ENCODE measurements at regions not wholly inside any gene's neighbourhood (a gene's known extent, or its start where the extent isn't known, plus 50 kb on each side); places are given as distances from the start of the nearest gene placed in this dataset.

DNA sequence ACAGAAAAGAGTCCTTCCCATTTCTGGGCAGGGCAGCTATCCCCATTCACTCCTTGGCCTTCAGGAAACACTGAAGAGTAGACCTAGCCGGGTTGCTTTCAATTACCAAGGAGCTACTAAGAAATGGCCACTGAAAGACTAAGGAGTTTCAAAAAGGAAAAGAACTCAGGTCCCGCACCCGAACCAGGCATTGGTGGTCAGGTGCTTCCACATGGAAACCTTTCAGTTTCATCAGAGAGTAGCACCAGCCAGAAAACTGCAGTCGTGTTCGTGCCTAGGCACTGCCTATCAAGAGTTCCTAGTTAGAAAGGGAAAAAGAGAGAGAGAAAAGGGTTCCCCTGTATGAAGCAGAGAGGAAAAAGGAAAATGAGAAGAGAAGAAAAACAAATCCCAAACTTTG is 237.9 kb downstream of the KLHL4 start:
- Histone ChIP-seq H3K9me2 (ENCODE audit: insufficient read depth, low read length) (no peaks in the 10 kb centered on the region), H2AFZ (ENCODE audit: low read length) (no peak overlapping the region), H3K36me3 (ENCODE audit: insufficient read depth, low read length) (no peaks in the 10 kb centered on the region), H3K4me3 (ENCODE audit: low read depth, low read length, poor library complexity, severe bottlenecking) (no peak overlapping the region), H3K79me2 (ENCODE audit: insufficient read depth, low read depth, low read length) (no peaks in the 10 kb centered on the region), H3K4me2 (ENCODE audit: low read length) (no peak overlapping the region), H3K4me1 (ENCODE audit: insufficient read depth, low read length, poor library complexity, severe bottlenecking) (no peaks in the 10 kb centered on the region), H3K27ac (ENCODE audit: low read depth, low read length, poor library complexity, severe bottlenecking) (no peak overlapping the region), H4K20me1 (ENCODE audit: insufficient read depth, low read length) (no peaks in the 10 kb centered on the region), H3K9me3 (ENCODE audit: low read length) (no peaks in the 10 kb centered on the region)
- intact Hi-C loops (cut with micrococcal nuclease; ENCODE audit: unreplicated experiment) = no loop called here
- ChIA-PET CTCF (ENCODE audit: unreplicated experiment) (no interaction called here), POLR2A (no interaction called here)
- TF ChIP-seq, protein P1, sequence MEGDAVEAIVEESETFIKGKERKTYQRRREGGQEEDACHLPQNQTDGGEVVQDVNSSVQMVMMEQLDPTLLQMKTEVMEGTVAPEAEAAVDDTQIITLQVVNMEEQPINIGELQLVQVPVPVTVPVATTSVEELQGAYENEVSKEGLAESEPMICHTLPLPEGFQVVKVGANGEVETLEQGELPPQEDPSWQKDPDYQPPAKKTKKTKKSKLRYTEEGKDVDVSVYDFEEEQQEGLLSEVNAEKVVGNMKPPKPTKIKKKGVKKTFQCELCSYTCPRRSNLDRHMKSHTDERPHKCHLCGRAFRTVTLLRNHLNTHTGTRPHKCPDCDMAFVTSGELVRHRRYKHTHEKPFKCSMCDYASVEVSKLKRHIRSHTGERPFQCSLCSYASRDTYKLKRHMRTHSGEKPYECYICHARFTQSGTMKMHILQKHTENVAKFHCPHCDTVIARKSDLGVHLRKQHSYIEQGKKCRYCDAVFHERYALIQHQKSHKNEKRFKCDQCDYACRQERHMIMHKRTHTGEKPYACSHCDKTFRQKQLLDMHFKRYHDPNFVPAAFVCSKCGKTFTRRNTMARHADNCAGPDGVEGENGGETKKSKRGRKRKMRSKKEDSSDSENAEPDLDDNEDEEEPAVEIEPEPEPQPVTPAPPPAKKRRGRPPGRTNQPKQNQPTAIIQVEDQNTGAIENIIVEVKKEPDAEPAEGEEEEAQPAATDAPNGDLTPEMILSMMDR (conservative IDR thresholded peaks at IDR 0.05; ENCODE audit: low read length) = no peak
- TF ChIP-seq EZH2phosphoT487 (IDR thresholded peaks at IDR 0.05; ENCODE audit: borderline replicate concordance, low read depth, low read length) = no peak
- BruUV-seq (replicated peaks) = no TSS peak
- no peak for DNase-seq (ENCODE audit: low spot score)

DNA sequence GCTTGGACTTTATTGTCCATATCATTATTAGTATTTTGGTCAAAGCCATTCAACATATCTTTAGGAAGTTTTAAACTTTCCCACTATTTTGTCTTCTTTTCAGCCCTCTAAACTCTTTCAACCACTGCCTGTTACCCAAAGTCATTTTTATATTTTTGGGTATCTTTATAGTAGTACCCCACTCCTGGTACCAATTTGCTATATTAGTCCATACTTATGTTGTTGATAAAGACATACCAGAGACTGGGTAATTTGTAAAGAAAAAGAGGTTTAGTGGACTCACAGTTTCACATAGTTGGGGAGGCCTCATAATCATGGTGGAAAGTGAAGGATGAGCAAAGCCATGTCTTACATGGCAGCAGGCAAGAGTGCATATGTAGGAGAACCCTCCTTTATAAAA is 271.4 kb downstream of the KLHL4 start:
- Histone ChIP-seq H2AFZ (ENCODE audit: low read length) (no peak overlapping the region), H3K27ac (ENCODE audit: low read depth, low read length, poor library complexity, severe bottlenecking) (no peak overlapping the region), H3K79me2 (ENCODE audit: insufficient read depth, low read depth, low read length) (no peaks in the 10 kb centered on the region), H3K9me2 (ENCODE audit: insufficient read depth, low read length) (no peaks in the 10 kb centered on the region), H3K36me3 (ENCODE audit: insufficient read depth, low read length) (no peaks in the 10 kb centered on the region), H3K4me2 (ENCODE audit: low read length) (no peak overlapping the region), H4K20me1 (ENCODE audit: insufficient read depth, low read length) (no peaks in the 10 kb centered on the region), H3K4me3 (ENCODE audit: low read depth, low read length, poor library complexity, severe bottlenecking) (no peak overlapping the region), H3K4me1 (ENCODE audit: insufficient read depth, low read length, poor library complexity, severe bottlenecking) (no peaks in the 10 kb centered on the region), H3K9me3 (ENCODE audit: low read length) (no peaks in the 10 kb centered on the region)
- ChIA-PET CTCF (ENCODE audit: unreplicated experiment) (no interaction called here), POLR2A (no interaction called here)
- no TSS peak for BruUV-seq (replicated peaks)
- TF ChIP-seq, protein P1 (conservative IDR thresholded peaks at IDR 0.05; ENCODE audit: low read length) = no peak
- no peak for TF ChIP-seq EZH2phosphoT487 (IDR thresholded peaks at IDR 0.05; ENCODE audit: borderline replicate concordance, low read depth, low read length)
- DNase-seq (ENCODE audit: low spot score) = no peak
- intact Hi-C loops (cut with micrococcal nuclease; ENCODE audit: unreplicated experiment) = no loop called here

DNA sequence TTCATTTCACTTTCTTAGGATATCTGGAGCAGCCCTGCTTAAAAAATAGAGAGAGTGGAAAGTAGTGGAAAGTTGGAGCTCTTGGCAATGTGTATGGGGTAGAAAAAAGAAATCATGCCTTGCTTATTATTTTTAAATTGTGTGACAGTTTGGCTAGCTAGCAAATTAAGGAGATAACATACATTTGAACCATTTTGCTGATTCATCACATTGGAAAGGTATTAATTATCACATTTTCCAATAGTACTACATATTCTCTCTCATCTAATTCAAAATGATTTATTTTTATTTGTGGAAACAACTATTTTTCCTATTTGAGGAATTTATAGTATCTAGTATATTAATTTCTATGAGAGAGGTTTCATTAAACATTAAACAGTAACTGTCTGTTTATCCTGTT is 280.4 kb downstream of the KLHL4 start:
- no peaks in the 10 kb centered on the region for H3K9me3 ChIP-seq (ENCODE audit: low read length)
- no peaks in the 10 kb centered on the region for H3K9me2 ChIP-seq (ENCODE audit: insufficient read depth, low read length)
- no peaks in the 10 kb centered on the region for H3K79me2 ChIP-seq (ENCODE audit: insufficient read depth, low read depth, low read length)
- H3K4me2 ChIP-seq (ENCODE audit: low read length) = no peak overlapping the region
- no peak for DNase-seq (ENCODE audit: low spot score)
- TF ChIP-seq, protein P1 (conservative IDR thresholded peaks at IDR 0.05; ENCODE audit: low read length) = no peak
- no peak for TF ChIP-seq EZH2phosphoT487 (IDR thresholded peaks at IDR 0.05; ENCODE audit: borderline replicate concordance, low read depth, low read length)
- no peak overlapping the region for H2AFZ ChIP-seq (ENCODE audit: low read length)
- no peaks in the 10 kb centered on the region for H3K4me1 ChIP-seq (ENCODE audit: insufficient read depth, low read length, poor library complexity, severe bottlenecking)
- no peak overlapping the region for H3K4me3 ChIP-seq (ENCODE audit: low read depth, low read length, poor library complexity, severe bottlenecking)
- no TSS peak for BruUV-seq (replicated peaks)
- ChIA-PET POLR2A (no interaction called here), CTCF (ENCODE audit: unreplicated experiment) (no interaction called here)
- intact Hi-C loops (cut with micrococcal nuclease; ENCODE audit: unreplicated experiment) = no loop called here
- no peaks in the 10 kb centered on the region for H4K20me1 ChIP-seq (ENCODE audit: insufficient read depth, low read length)
- H3K36me3 ChIP-seq (ENCODE audit: insufficient read depth, low read length) = no peaks in the 10 kb centered on the region
- no peak overlapping the region for H3K27ac ChIP-seq (ENCODE audit: low read depth, low read length, poor library complexity, severe bottlenecking)

Data from OCI-LY7 (cell line).